Chondrocyte (in vitro differentiated cells): ENCODE measurements at regions not wholly inside any gene's neighbourhood (a gene's known extent, or its start where the extent isn't known, plus 50 kb on each side); places are given as distances from the start of the nearest gene placed in this dataset.

Experiments used
- DNase-seq: peaks from one replicate; pipeline ENCODE4 v3.0.0; 2021; ENCODE audit warnings: mixed read lengths, low spot score
- H3K27ac Mint-ChIP-seq: one replicate; pipeline ENCODE4 v1.8.0; 2021; ENCODE audit warnings: mild to moderate bottlenecking, moderate library complexity, mixed read lengths; ENCODE audit not compliant: unreplicated experiment
- H3K27me3 Mint-ChIP-seq: 2 replicates; pipeline ENCODE4 v1.8.0; 2021; ENCODE audit warnings: low read depth, mixed read lengths
- H3K36me3 Mint-ChIP-seq: 2 replicates; pipeline ENCODE4 v1.8.0; 2021; ENCODE audit warnings: low read depth, mixed read lengths
- H3K4me1 Mint-ChIP-seq: 2 replicates; pipeline ENCODE4 v1.8.0; 2021; ENCODE audit warnings: low read depth, mild to moderate bottlenecking, mixed read lengths
- H3K4me3 Mint-ChIP-seq: one replicate; pipeline ENCODE4 v1.8.0; 2021; ENCODE audit warnings: mild to moderate bottlenecking, moderate library complexity, mixed read lengths; ENCODE audit not compliant: unreplicated experiment
- H3K9me3 Mint-ChIP-seq: 2 replicates; pipeline ENCODE4 v1.8.0; 2021; ENCODE audit warnings: low read depth, mixed read lengths
- TF ChIP-seq, protein P1 (sequence below): fragments of 200-600 bp; sonication (generic); IDR thresholded peaks from 2 replicates; pipeline ENCODE4 v1.5.0; 2021; ENCODE audit warnings: antibody characterized with exemption, mild to moderate bottlenecking, moderate library complexity

DNA sequence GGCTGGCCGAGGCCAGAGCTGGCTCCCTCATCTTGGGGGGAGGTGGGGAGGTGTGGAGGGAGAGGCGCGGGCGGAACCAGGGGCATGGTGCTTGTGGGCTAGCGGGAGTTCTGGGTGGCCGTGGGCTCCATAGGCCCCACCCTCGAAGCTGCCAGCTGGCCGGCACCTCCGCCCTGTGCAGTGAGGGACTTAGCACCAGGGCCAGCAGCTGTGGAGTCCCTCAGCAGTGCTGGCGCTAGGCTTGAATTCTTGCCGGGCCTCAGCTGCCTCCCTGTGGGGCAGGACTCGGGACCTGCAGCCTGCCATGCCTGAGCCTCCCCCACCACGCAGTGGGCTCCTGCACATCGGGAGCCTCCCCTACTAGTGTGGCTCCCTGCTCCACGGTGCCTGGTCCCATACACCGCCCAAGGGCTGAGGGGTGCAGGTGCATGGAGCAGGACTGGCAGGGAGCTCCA lies 603.3 kb downstream of the PCDH18 start:
- H3K4me1 Mint-ChIP-seq, result peaks cover 4% of the 10 kb centered on the region
- H3K4me3 Mint-ChIP-seq, result no peak overlapping the region
- no peak for DNase-seq
- TF ChIP-seq, protein P1, sequence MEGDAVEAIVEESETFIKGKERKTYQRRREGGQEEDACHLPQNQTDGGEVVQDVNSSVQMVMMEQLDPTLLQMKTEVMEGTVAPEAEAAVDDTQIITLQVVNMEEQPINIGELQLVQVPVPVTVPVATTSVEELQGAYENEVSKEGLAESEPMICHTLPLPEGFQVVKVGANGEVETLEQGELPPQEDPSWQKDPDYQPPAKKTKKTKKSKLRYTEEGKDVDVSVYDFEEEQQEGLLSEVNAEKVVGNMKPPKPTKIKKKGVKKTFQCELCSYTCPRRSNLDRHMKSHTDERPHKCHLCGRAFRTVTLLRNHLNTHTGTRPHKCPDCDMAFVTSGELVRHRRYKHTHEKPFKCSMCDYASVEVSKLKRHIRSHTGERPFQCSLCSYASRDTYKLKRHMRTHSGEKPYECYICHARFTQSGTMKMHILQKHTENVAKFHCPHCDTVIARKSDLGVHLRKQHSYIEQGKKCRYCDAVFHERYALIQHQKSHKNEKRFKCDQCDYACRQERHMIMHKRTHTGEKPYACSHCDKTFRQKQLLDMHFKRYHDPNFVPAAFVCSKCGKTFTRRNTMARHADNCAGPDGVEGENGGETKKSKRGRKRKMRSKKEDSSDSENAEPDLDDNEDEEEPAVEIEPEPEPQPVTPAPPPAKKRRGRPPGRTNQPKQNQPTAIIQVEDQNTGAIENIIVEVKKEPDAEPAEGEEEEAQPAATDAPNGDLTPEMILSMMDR, result no peak
- H3K27ac Mint-ChIP-seq, result no peak overlapping the region
- H3K27me3 Mint-ChIP-seq, result no peaks in the 10 kb centered on the region
- no peaks in the 10 kb centered on the region for H3K9me3 Mint-ChIP-seq
- H3K36me3 Mint-ChIP-seq, result no peaks in the 10 kb centered on the region

DNA sequence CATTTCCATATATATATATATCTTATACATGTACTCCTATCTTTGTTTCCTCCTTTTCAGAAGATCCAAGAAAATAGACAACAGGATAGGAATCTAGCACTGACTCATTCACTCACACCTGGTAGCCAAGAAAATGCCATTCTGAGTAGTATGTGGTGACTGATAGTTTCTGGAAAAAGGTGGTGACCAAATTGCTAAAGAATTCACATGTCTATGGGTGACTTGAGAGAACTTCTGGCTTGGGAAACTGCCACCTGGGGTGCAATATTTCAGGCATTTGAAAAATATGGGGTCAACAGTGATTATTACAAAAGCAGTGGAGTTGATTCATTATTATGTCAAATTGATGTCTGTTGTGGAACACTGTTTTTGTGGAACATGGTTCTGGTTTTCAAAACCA lies 605.1 kb downstream of the PCDH18 start:
- no peaks in the 10 kb centered on the region for H3K9me3 Mint-ChIP-seq
- no peak overlapping the region for H3K27ac Mint-ChIP-seq
- H3K36me3 Mint-ChIP-seq, result no peaks in the 10 kb centered on the region
- TF ChIP-seq, protein P1, result no peak
- H3K4me3 Mint-ChIP-seq, result no peak overlapping the region
- no peak for DNase-seq
- no peaks in the 10 kb centered on the region for H3K27me3 Mint-ChIP-seq
- H3K4me1 Mint-ChIP-seq, result peaks cover 4% of the 10 kb centered on the region

DNA sequence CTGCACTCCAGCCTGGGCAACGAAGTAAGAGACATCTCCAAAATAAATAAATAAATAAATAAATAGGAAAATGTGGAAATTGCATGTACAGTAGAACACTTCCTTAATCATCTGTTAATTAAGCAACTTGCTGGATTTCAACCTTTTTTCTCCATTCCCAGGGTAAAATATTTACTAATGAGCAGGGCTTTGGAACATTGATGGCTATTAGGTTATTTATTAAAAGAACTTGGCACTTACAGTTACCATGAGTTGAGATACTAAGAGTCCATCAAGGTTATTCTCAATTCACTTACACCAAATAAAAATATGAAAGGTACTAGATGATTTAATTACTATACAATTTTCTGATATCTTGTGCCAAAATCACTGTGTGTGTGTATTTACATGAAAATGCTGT lies 607.1 kb downstream of the PCDH18 start:
- Mint-ChIP-seq H3K36me3 (no peaks in the 10 kb centered on the region), H3K4me3 (no peak overlapping the region), H3K9me3 (no peaks in the 10 kb centered on the region), H3K27ac (no peak overlapping the region), H3K4me1 (peaks cover 4% of the 10 kb centered on the region), H3K27me3 (no peaks in the 10 kb centered on the region)
- TF ChIP-seq, protein P1, result no peak
- DNase-seq, result no peak

DNA sequence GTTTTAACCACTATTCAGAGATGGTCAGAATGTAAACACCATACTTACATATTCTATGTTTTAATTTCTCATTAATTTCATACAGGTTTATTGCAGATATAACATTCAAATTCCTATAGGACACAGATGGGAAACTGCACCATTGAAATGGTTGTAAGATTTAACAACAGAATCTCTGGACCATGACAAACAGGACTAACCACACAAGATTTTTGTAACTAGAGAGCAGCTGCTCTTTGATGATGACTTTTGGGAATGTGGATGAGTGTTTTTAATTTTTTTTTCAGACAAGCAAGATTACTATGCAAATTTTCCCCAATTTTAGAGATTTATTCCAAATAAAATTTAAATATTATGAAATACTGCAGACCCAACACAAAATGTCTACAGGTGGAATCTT lies 610.2 kb downstream of the PCDH18 start:
- Mint-ChIP-seq H3K4me1 (peaks cover under 1% of the 10 kb centered on the region), H3K27ac (no peak overlapping the region), H3K27me3 (no peaks in the 10 kb centered on the region), H3K4me3 (no peak overlapping the region), H3K36me3 (no peaks in the 10 kb centered on the region), H3K9me3 (no peaks in the 10 kb centered on the region)
- no peak for DNase-seq
- TF ChIP-seq, protein P1, result no peak

DNA sequence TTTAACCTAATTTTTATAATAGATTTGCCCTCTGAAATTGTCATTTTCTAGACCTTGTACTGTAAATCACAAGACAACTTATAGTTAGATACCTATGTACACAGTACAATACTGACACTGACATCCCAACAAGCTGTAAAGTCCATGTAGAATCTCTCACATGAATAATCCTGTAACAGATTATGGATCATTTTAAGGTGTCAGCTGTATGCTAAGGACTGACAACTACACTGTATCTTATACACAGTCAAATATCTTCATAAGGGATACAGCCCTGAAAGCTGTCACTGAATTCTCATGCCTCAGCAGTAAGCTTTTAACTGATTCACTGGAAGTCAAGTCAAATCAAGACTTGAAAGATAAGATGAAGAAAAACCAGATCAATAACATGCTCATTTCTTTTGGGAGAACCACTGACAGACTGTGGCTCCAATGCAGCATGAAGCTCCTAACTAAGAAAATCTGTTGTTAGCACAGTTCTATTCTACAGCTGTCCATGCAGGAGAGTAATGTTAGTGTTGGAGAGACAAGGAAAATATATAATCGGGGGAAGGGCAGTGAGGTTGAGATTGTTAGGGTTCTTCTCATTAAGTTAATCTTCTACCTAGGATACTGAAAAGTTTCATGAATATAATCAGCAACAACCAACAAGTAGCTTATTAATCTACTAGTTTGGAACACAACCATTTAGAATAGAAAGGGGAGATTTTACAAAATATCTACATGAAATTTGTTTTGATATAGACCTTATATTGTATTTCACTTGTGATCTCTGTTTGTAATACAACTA lies 612.0 kb downstream of the PCDH18 start:
- H3K27me3 Mint-ChIP-seq, result no peaks in the 10 kb centered on the region
- DNase-seq, result no peak

More for the DNA sequence above, 612.0 kb downstream of the PCDH18 start:
- no peak overlapping the region for H3K4me3 Mint-ChIP-seq
- no peaks in the 10 kb centered on the region for H3K36me3 Mint-ChIP-seq
- no peaks in the 10 kb centered on the region for H3K4me1 Mint-ChIP-seq
- TF ChIP-seq, protein P1, result no peak
- H3K9me3 Mint-ChIP-seq, result no peaks in the 10 kb centered on the region
- H3K27ac Mint-ChIP-seq, result no peak overlapping the region
